ENCODE measurements at regions not wholly inside any gene's neighbourhood (a gene's known extent, or its start where the extent isn't known, plus 50 kb on each side); places are given as distances from the start of the nearest gene placed in this dataset.

GRCh38 chr2:129422028-129422427 lies 557.4 kb upstream of the RAB6C start:
- no peak for TF ChIP-seq CTCF (IDR thresholded peaks at IDR 0.05)
- H3K4me3 ChIP-seq: no peak overlapping the region
- no peaks in the 10 kb centered on the region for H3K9me3 ChIP-seq
- H3K36me3 ChIP-seq: no peaks in the 10 kb centered on the region
- no peak overlapping the region for H3K27ac ChIP-seq
- no peaks in the 10 kb centered on the region for H3K4me1 ChIP-seq
- no peaks in the 10 kb centered on the region for H3K27me3 ChIP-seq
- ATAC-seq: no peak
- no peak for DNase-seq
- intact Hi-C loops (cut with DNase I): no loop called here

- H3K27ac ChIP-seq: no peak overlapping the region
- intact Hi-C loops (cut with DNase I): no loop called here
- no peak overlapping the region for H3K4me3 ChIP-seq
- H3K27me3 ChIP-seq: no peaks in the 10 kb centered on the region
- DNase-seq: no peak
- no peaks in the 10 kb centered on the region for H3K4me1 ChIP-seq
- H3K36me3 ChIP-seq: no peaks in the 10 kb centered on the region
- H3K9me3 ChIP-seq: no peaks in the 10 kb centered on the region
- no peak for ATAC-seq
- TF ChIP-seq CTCF (IDR thresholded peaks at IDR 0.05): no peak
Measured at GRCh38 chr2:129428086-129428660, 551.3 kb upstream of the RAB6C start.

- DNase-seq: no peak
- H3K36me3 ChIP-seq: no peaks in the 10 kb centered on the region
Measured at GRCh38 chr2:129430911-129431310, 548.6 kb upstream of the RAB6C start.

GRCh38 chr2:129431881-129432280 lies 547.6 kb upstream of the RAB6C start:
- H3K4me1 ChIP-seq: no peaks in the 10 kb centered on the region
- no peaks in the 10 kb centered on the region for H3K36me3 ChIP-seq
- no peak overlapping the region for H3K27ac ChIP-seq
- TF ChIP-seq CTCF (IDR thresholded peaks at IDR 0.05): no peak
- H3K27me3 ChIP-seq: no peaks in the 10 kb centered on the region
- DNase-seq (no peak), ATAC-seq (peak; percentile 13)
- H3K9me3 ChIP-seq: no peaks in the 10 kb centered on the region
- intact Hi-C loops (cut with DNase I): no loop called here
- H3K4me3 ChIP-seq: no peak overlapping the region

More at GRCh38 chr2:129430911-129431310, 548.6 kb upstream of the RAB6C start:
- ATAC-seq: no peak
- intact Hi-C loops (cut with DNase I): no loop called here
- Histone ChIP-seq H3K27me3 (no peaks in the 10 kb centered on the region), H3K4me1 (no peaks in the 10 kb centered on the region), H3K9me3 (no peaks in the 10 kb centered on the region), H3K27ac (no peak overlapping the region), H3K4me3 (no peak overlapping the region)
- TF ChIP-seq CTCF (IDR thresholded peaks at IDR 0.05): no peak

- no peak overlapping the region for H3K4me3 ChIP-seq
- no peaks in the 10 kb centered on the region for H3K9me3 ChIP-seq
- H3K27ac ChIP-seq: no peak overlapping the region
- DNase-seq: no peak
- no peaks in the 10 kb centered on the region for H3K4me1 ChIP-seq
- H3K27me3 ChIP-seq: no peaks in the 10 kb centered on the region
- intact Hi-C loops (cut with DNase I): no loop called here
- TF ChIP-seq CTCF (IDR thresholded peaks at IDR 0.05): no peak
- ATAC-seq: no peak
- no peaks in the 10 kb centered on the region for H3K36me3 ChIP-seq
Measured at GRCh38 chr2:129436809-129437208, 542.7 kb upstream of the RAB6C start.

GRCh38 chr2:129437725-129438124 lies 541.7 kb upstream of the RAB6C start:
- H3K4me3 ChIP-seq: no peak overlapping the region
- no peaks in the 10 kb centered on the region for H3K27me3 ChIP-seq
- H3K9me3 ChIP-seq: no peaks in the 10 kb centered on the region
- no peaks in the 10 kb centered on the region for H3K36me3 ChIP-seq
- no peaks in the 10 kb centered on the region for H3K4me1 ChIP-seq
- no peak overlapping the region for H3K27ac ChIP-seq
- no peak for DNase-seq
- no peak for TF ChIP-seq CTCF (IDR thresholded peaks at IDR 0.05)
- intact Hi-C loops (cut with DNase I): no loop called here
- no peak for ATAC-seq
